ENCODE measurements at regions not wholly inside any gene's neighbourhood (a gene's known extent, or its start where the extent isn't known, plus 50 kb on each side); places are given as distances from the start of the nearest gene placed in this dataset.
"Not testable (repeated sequence)": the region's sequence is repeated elsewhere in the genome, so short reads cannot be mapped to it uniquely, and the experiment has no call there.

DNA sequence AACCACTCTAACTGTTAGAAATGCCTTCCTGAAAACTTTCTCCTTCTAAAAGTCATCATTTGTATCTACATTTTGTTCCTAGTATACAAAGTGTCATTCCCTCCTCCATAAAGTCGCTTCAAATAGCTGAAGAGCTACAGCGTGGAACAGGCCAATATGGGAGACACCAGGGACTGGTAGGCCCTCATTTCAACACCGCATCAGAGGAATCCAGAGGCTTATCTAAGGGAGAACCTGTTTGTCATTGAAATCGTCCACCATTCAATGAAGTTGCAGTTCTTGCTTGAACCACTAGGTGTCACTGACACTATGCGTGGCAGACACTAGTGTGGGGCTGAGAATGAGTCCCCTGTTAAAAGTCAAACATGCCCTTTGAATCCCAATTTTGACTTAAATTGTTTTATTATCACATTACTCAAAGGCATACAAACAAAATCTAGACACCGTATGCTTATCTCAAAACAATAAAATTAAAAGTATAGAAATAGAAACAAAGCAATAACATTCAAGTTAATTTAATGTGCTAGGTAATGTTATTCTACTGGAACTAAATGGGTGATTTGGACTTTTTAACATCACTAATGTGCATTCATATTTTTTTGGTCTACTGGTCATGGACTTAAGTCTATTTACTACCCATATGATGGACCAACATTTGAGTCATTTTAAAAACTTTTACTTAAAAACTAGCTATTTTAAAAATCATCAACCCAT is 182.3 kb downstream of the FCRL5 start:
- no peaks in the 10 kb centered on the region for H3K9me3 Mint-ChIP-seq

DNA sequence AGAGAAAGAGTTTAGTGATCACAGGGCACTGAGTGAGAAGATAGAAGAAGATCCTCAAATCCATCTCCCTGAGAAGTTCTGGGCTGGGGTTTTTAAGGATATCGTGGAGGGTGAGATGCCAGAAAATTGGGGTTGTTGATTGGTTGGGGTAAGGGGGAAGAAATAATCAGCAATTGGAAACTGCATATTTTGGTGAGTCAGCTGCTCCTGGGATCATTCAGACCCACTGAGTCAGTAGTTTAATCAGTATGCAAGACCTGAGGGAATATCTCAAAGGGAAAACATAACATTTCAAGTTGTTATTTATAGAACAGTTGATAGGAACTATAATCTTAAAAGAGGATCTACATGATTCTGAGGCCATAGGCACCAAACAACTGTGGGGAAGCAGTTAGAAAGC is 183.4 kb downstream of the FCRL5 start:
- not testable (repeated sequence) for H3K4me3 Mint-ChIP-seq; H3K9me3 Mint-ChIP-seq; DNase-seq; H3K27ac Mint-ChIP-seq; H3K36me3 Mint-ChIP-seq (ENCODE audit: low read depth); H3K4me1 Mint-ChIP-seq (ENCODE audit: low read depth)
- peaks cover 18% of the 10 kb centered on the region for H3K27me3 Mint-ChIP-seq

More for the DNA sequence above, 182.3 kb downstream of the FCRL5 start:
- Mint-ChIP-seq H3K4me3 (no peak overlapping the region), H3K36me3 (ENCODE audit: low read depth) (no peaks in the 10 kb centered on the region), H3K27ac (no peak overlapping the region), H3K4me1 (ENCODE audit: low read depth) (no peaks in the 10 kb centered on the region), H3K27me3 (peaks cover 20% of the 10 kb centered on the region)
- no peak for DNase-seq

DNA sequence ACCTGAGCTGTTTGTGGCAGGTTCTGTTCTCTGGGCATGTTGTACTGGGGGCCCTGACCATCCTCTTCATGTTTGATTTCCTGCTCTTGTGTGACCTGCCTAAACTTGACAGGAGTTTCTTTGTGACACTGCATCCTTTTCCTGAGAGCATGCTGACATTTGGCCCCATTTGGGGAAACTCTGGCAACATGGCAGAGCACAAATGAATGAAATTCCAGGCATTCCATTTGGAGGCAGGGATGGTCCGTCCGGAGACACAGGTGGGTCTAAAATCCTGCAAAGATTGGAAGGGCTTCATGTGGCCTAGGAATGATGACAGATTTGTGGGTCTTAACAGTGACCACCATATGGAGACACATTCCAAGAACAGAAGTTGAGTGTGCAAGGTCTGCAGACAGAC is 184.0 kb downstream of the FCRL5 start:
- H3K9me3 Mint-ChIP-seq, result no peaks in the 10 kb centered on the region
- H3K36me3 Mint-ChIP-seq (ENCODE audit: low read depth), result no peaks in the 10 kb centered on the region
- H3K4me1 Mint-ChIP-seq (ENCODE audit: low read depth), result no peaks in the 10 kb centered on the region
- DNase-seq, result no peak
- no peak overlapping the region for H3K27ac Mint-ChIP-seq
- peaks cover 15% of the 10 kb centered on the region for H3K27me3 Mint-ChIP-seq
- H3K4me3 Mint-ChIP-seq, result no peak overlapping the region

DNA sequence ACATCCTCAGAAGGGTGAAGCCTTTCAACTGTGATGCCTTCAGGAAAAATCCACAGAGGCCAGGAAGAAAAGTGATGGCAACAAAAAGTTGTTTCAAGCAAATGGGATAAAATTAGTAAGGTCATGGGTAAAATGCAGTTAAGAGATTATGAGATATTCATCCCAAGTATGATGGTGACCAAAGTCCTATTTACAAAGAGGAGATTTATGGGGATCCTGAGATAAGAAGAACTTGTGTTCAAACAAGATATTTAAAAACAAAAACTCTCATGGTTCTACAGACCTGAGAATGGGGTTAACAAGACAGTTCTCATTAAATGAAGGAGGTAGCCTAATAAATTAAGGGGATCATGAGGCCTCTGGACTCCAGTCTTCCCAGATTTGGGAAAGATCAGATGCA is 184.4 kb downstream of the FCRL5 start:
- H3K27me3 Mint-ChIP-seq, result peaks cover 15% of the 10 kb centered on the region
- no peak for DNase-seq
- H3K9me3 Mint-ChIP-seq, result no peaks in the 10 kb centered on the region
- H3K27ac Mint-ChIP-seq, result no peak overlapping the region
- H3K36me3 Mint-ChIP-seq (ENCODE audit: low read depth), result no peaks in the 10 kb centered on the region
- no peaks in the 10 kb centered on the region for H3K4me1 Mint-ChIP-seq (ENCODE audit: low read depth)
- no peak overlapping the region for H3K4me3 Mint-ChIP-seq

DNA sequence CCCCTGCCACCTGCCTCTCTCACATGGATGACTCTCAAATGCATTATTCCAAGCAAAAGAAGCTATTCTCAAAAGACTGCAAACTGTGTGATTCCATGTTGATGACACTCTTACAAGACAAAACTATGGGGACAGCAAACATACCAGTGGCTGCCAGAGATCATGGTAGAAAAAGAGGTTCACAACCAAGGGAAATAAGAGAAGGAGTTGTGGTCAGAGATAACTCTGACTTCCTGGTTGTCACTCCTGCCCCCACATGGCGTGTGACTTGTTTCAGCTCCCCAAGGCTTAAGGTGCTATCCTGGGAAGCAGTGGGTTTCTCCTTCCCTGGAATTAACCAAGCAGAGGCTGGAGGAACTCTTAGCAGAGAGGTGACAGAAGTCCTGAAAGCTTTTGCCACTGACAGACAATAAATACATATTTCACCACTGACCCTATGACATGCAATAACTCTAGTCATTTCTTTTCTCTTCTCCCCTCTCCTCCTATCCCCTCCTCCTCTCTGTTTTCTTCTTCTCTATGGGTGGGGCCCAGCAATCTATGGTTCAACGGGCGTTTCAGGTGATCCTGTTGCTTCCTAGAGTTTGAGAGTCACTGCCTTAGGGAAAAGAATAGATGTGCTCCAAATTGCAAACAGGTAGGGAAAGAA is 185.1 kb downstream of the FCRL5 start:
- H3K4me1 Mint-ChIP-seq (ENCODE audit: low read depth), result no peaks in the 10 kb centered on the region

DNA sequence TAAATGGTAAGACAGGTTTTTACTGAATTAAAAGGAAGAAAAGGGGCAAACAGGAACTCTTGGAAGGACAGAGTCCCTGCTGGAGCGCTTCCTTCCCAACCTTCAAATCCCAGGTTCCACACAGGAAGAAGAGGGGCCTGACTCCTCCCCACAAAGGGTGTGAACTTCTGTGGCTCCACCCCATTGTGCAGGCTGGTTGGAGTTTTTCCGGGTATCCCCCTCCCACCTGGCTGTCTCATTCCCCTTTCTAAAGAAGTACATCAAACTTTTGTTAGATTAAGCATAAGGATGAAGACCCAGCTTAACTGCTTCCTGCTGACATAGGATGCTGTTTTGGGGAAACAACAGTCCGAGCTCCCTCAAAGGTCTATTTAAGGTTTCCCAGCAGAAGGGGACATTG is 187.7 kb downstream of the FCRL5 start:
- no peak overlapping the region for H3K4me3 Mint-ChIP-seq
- DNase-seq, result no peak
- H3K9me3 Mint-ChIP-seq, result no peaks in the 10 kb centered on the region
- H3K4me1 Mint-ChIP-seq (ENCODE audit: low read depth), result no peaks in the 10 kb centered on the region
- H3K36me3 Mint-ChIP-seq (ENCODE audit: low read depth), result no peaks in the 10 kb centered on the region
- H3K27me3 Mint-ChIP-seq, result peaks cover 11% of the 10 kb centered on the region
- no peak overlapping the region for H3K27ac Mint-ChIP-seq

More for the DNA sequence above, 185.1 kb downstream of the FCRL5 start:
- no peak for DNase-seq
- Mint-ChIP-seq H3K36me3 (ENCODE audit: low read depth) (no peaks in the 10 kb centered on the region), H3K9me3 (no peaks in the 10 kb centered on the region), H3K27me3 (peaks cover 15% of the 10 kb centered on the region), H3K27ac (no peak overlapping the region), H3K4me3 (no peak overlapping the region)

DNA sequence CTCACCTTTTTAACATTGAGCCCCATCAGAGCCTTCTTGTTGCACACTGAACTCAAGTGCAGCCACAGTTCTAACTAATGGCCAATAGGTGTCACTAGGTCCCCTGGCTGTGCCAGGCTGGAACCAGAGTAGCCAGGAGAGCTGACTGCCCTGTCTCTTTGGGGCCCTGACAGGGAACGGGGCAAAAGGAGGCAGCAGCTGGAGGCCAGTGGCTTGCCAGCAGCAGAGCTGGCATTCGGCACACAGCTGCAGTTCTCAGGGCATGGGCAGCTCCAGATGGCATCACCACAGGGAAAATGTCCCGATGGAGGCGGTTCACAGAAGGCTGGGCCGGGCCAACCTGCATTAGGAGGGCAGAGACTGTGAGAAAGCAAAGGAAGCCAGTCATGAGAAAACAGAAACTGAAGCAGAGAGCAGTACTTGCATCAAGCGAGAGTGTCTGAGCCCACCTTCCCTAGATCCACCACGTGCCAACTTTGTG is 188.6 kb downstream of the FCRL5 start:
- Mint-ChIP-seq H3K9me3 (no peaks in the 10 kb centered on the region), H3K27me3 (peaks cover 13% of the 10 kb centered on the region), H3K36me3 (ENCODE audit: low read depth) (no peaks in the 10 kb centered on the region), H3K4me3 (no peak overlapping the region), H3K27ac (no peak overlapping the region), H3K4me1 (ENCODE audit: low read depth) (no peaks in the 10 kb centered on the region)
- no peak for DNase-seq

DNA sequence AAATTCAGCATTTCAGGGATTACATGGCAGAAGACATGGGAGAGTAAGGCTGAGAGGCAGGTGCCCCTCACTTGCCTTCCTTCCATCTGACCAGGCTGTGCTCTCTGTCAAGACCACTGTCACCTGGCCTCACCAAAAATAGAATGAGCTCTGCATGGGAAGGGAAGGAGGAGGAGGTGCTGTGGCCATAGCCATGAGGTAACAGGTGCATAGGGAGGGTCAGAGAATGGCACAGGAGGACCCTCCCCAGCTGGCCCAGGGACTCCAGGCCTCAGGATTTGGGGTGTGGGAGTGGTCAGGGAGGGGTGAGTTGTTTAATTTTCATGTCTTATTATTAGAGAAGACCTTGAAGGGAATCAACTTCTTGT is 192.3 kb downstream of the FCRL5 start:
- Mint-ChIP-seq H3K4me1 (ENCODE audit: low read depth) (no peaks in the 10 kb centered on the region), H3K36me3 (ENCODE audit: low read depth) (no peaks in the 10 kb centered on the region), H3K4me3 (no peak overlapping the region), H3K27ac (no peak overlapping the region), H3K27me3 (peaks cover 13% of the 10 kb centered on the region), H3K9me3 (no peaks in the 10 kb centered on the region)
- DNase-seq, result no peak

DNA sequence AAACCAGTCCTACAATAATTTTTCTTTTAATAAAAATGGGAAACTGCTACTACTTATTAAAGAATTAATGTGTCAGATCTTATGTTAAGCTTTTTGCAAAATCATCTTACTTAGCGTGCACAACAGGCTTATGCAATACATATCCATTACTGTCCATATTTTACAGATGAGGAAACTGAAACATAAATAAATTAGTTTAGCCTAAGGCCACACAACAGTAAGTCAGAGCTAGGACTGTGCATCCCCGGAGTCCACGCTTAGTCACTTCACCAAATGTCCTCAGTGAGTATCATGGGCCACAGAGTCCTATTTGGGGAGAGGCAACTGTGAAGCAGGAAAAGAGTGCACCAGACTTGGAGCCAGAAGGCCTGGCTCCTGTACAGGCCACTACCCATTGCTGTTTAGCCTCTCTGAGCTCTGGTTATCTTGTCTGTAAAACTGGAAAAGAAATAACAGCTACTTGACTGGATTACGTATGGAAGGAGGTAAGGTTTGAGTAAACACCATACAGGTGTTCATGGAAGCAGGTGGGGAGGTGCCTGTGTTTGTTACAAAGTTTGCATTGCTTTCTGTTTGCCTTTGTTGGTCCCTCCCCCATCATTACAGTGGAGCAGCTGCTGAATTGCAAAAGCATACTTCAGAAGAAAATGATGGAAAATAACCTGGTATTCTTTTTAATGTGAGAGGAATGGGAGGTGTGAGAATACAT is 192.8 kb downstream of the FCRL5 start:
- no peaks in the 10 kb centered on the region for H3K4me1 Mint-ChIP-seq (ENCODE audit: low read depth)
- no peaks in the 10 kb centered on the region for H3K9me3 Mint-ChIP-seq
- DNase-seq, result no peak
- no peaks in the 10 kb centered on the region for H3K36me3 Mint-ChIP-seq (ENCODE audit: low read depth)
- peaks cover 13% of the 10 kb centered on the region for H3K27me3 Mint-ChIP-seq
- H3K27ac Mint-ChIP-seq, result no peak overlapping the region
- H3K4me3 Mint-ChIP-seq, result no peak overlapping the region

DNA sequence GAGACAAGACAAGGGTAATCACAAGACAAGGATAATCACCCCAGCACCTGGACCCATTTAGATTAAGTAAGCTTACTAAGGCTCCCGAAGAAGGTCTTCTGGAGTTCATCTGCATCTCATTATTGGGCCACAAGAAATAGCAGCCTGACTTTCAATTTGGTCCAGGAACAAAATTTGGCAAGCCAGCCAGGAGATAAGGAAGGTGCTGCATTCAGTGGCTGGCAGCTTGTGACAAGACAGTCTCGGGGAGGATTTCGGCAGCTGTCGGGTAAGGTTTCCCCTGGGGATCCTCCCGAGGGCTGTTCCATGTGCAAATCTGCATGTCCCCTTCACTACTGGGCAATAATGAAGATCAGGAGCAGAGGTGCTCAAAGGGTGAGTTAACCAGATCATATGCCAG is 195.2 kb downstream of the FCRL5 start:
- Mint-ChIP-seq H3K9me3 (no peaks in the 10 kb centered on the region), H3K27me3 (peaks cover 13% of the 10 kb centered on the region), H3K4me3 (no peak overlapping the region), H3K36me3 (ENCODE audit: low read depth) (no peaks in the 10 kb centered on the region), H3K27ac (no peak overlapping the region), H3K4me1 (ENCODE audit: low read depth) (no peaks in the 10 kb centered on the region)
- DNase-seq, result no peak

DNA sequence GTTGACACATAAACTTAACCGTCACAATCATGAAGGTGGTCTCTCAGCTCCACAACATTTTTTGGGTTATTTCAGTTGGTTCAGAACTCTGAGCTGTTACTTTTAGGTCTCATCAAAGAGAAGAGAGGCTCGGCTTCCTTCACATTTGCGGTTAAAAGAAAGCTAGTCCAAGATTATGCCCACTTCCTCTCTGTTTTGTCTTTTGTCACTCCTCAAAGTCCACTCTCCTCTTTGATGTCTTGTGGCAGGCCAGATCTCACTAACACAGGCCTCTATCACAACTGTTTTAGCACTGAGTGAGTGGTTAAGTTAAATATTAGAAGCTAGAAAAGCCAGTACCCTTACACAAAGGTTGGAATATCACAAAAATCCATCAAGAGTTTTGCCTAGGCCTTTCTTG is 195.7 kb downstream of the FCRL5 start:
- peaks cover 17% of the 10 kb centered on the region for H3K27me3 Mint-ChIP-seq
- no peak overlapping the region for H3K27ac Mint-ChIP-seq
- H3K36me3 Mint-ChIP-seq (ENCODE audit: low read depth), result no peaks in the 10 kb centered on the region
- no peak overlapping the region for H3K4me3 Mint-ChIP-seq
- no peaks in the 10 kb centered on the region for H3K4me1 Mint-ChIP-seq (ENCODE audit: low read depth)
- no peaks in the 10 kb centered on the region for H3K9me3 Mint-ChIP-seq
- no peak for DNase-seq

DNA sequence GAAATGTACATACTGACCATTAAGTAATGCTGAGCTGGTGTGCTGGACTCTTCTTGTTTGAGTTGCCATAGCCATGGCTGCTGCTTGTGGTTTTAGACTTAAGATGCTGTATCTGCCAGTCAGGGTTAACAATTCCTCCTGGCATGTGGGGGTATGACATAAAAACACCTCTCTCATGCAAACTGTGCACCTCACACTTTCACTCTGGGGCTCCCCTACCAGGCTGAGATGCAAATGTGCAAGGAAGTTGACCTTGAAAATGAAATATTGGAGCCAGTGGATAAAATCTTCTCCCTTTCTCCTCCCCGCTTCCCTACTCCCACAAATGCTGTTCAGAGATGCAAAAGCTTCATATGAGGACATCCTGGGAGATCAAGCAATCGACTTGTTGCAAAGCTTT is 198.8 kb downstream of the FCRL5 start:
- Mint-ChIP-seq H3K36me3 (ENCODE audit: low read depth) (no peaks in the 10 kb centered on the region), H3K4me3 (no peak overlapping the region), H3K9me3 (no peaks in the 10 kb centered on the region), H3K27me3 (peaks cover 30% of the 10 kb centered on the region), H3K4me1 (ENCODE audit: low read depth) (no peaks in the 10 kb centered on the region), H3K27ac (no peak overlapping the region)
- no peak for DNase-seq

DNA sequence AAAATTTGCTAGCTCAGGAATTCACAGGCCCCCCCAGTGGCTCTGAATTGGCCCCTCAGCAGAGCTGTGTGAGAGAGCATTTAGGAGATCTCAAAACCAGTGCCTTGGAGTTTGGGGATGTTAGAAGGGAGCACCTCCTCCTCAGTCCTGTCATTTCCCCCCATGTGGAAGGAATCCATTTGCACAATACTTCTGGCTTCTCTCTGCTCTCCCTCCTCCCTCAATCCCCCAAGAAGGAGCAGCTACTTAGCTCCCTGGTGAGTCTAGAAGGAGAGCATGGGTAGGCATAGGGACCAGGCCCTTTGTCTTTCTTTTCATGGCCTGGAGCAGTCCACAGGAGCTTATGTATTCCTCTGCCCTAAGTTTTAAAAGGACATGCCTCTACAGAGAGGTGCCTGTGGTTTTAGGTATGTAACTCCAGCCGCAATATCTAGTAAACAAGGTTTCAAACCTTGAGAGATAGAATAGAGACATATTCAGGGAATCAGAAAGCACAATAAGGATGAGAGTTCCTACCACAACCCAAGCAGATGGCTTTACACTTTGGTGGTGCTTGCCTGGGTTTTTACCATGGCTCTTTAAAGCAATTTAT is 199.4 kb downstream of the FCRL5 start:
- Mint-ChIP-seq H3K27ac (no peak overlapping the region), H3K4me1 (ENCODE audit: low read depth) (no peaks in the 10 kb centered on the region), H3K9me3 (no peaks in the 10 kb centered on the region), H3K36me3 (ENCODE audit: low read depth) (no peaks in the 10 kb centered on the region), H3K27me3 (peaks cover 37% of the 10 kb centered on the region), H3K4me3 (no peak overlapping the region)
- DNase-seq, result no peak

DNA sequence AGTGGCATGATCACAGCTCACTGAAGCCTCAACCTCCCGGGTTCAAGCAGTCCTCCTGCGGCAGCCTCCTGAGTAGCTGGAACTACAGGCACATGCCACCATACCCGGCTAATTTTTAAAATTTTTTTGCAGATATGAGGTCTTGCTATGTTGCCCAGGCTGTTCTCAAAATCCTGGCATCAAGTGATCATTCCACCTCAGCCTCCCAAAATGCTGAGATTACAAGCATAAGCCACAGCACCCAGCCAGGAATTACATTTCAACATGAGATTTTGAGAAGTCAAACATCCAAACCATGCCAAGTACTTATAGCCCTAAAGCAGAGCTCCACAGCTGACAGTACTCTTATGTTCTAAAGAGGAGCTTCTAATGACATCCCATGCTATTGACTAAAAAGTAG is 200.1 kb downstream of the FCRL5 start:
- H3K27ac Mint-ChIP-seq, result no peak overlapping the region
- peaks cover 44% of the 10 kb centered on the region for H3K27me3 Mint-ChIP-seq
- no peak overlapping the region for H3K4me3 Mint-ChIP-seq

DNA sequence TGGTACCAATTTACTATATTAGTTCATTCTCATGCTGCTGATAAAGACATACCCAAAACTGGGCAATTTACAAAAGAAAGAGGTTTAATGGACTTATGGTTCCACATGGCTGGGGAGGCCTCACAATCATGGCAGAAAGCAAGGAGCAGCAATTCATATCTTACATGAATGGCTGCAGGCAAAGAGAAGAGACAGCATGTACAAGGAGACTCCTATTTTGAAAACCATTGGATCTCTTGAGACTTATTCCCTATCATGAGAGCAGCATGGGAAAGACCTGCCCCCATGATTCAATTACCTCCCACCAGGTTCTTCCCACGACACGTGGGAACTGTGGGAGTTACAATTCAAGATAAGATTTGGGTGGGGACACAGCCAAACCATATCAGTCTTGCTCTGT is 200.5 kb downstream of the FCRL5 start:
- H3K4me3 Mint-ChIP-seq; H3K27ac Mint-ChIP-seq; H3K9me3 Mint-ChIP-seq; DNase-seq; H3K4me1 Mint-ChIP-seq (ENCODE audit: low read depth); H3K36me3 Mint-ChIP-seq (ENCODE audit: low read depth): not testable (repeated sequence)
- H3K27me3 Mint-ChIP-seq, result peaks cover 48% of the 10 kb centered on the region

More for the DNA sequence above, 200.1 kb downstream of the FCRL5 start:
- H3K9me3 Mint-ChIP-seq, result no peaks in the 10 kb centered on the region
- no peak for DNase-seq
- H3K4me1 Mint-ChIP-seq (ENCODE audit: low read depth), result no peaks in the 10 kb centered on the region
- H3K36me3 Mint-ChIP-seq (ENCODE audit: low read depth), result no peaks in the 10 kb centered on the region

Data from activated T-cell treated with anti-CD3 and anti-CD28 coated beads, Interleukin-2, amount 50 U/mL, for 24 hours (primary cell).